Keratinocyte (primary cell): ENCODE measurements at regions not wholly inside any gene's neighbourhood (a gene's known extent, or its start where the extent isn't known, plus 50 kb on each side); places are given as distances from the start of the nearest gene placed in this dataset.

ENCODE experiments used
- EZH2 ChIP-seq: IDR thresholded peaks from one replicate; pipeline ENCODE4 v1.6.1; 2012; ENCODE audit warnings: inconsistent platforms, mild to moderate bottlenecking, low read length, moderate library complexity
- TF ChIP-seq, protein P1 (sequence below), 3 experiments: IDR thresholded peaks in 1 of 3; conservative IDR thresholded peaks in 1 of 3; optimal IDR thresholded peaks in 1 of 3; 2 replicates in 2 of 3; 3 replicates in 1 of 3; pipeline versions ENCODE3 to v1.5.1; 2011; ENCODE audit warnings: low read length in 3 of 3, mild to moderate bottlenecking in 3 of 3, moderate library complexity in 2 of 3, control low read depth in 1 of 3, inconsistent platforms in 1 of 3; ENCODE audit not compliant: insufficient read depth in 2 of 3; ENCODE audit errors: extremely low read depth in 1 of 3

DNA sequence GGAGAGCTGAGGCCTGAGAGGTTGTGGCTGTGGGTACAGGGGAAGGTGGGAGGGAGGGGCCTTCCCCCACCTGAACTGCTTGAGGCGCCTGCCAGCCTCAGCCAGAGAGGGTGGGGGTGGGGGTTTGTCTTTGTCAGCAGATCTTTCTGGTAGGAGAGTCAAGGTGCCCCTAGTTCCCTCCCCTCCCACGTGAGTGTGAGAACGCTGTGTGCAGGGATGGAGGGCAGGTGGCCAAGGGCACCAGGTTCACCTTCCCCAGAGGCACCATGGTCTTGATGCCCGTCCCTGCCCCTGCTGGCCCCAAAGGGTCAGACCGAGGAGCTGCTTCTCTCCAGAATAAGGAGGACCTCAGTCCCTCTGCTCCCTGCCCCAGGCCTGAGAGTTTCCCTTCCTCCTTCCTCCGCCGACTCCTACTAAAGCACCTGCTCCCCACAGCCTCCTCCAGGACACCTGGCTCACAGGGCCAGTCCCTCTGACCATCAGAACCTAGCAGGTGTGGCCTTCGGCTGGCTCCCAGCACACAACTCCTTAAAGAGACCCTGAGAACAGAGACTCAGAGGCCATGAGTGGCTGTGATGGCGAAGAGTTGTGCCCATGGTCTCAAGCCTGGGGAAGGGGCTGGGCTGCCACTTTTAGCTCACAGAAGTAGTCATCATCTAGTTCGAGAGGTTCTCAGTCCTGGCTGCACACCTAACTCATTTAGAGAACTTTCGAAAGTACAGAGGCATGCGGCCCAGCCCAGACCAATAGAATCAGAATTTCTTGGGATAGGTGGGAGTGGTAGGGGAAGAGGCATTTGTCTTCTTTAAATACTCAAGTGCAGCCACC is 113.2 kb upstream of the LHX1 start:
- TF ChIP-seq, protein P1, sequence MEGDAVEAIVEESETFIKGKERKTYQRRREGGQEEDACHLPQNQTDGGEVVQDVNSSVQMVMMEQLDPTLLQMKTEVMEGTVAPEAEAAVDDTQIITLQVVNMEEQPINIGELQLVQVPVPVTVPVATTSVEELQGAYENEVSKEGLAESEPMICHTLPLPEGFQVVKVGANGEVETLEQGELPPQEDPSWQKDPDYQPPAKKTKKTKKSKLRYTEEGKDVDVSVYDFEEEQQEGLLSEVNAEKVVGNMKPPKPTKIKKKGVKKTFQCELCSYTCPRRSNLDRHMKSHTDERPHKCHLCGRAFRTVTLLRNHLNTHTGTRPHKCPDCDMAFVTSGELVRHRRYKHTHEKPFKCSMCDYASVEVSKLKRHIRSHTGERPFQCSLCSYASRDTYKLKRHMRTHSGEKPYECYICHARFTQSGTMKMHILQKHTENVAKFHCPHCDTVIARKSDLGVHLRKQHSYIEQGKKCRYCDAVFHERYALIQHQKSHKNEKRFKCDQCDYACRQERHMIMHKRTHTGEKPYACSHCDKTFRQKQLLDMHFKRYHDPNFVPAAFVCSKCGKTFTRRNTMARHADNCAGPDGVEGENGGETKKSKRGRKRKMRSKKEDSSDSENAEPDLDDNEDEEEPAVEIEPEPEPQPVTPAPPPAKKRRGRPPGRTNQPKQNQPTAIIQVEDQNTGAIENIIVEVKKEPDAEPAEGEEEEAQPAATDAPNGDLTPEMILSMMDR (optimal IDR thresholded peaks at IDR 0.05 in 1 of 3, IDR thresholded peaks at IDR 0.05 in 1 of 3, conservative IDR thresholded peaks at IDR 0.05 in 1 of 3; ENCODE audit: extremely low read depth in 1 of 3, insufficient read depth in 2 of 3, low read length in 3 of 3), result no peak
- TF ChIP-seq EZH2, result no peak
